Activated CD4-positive, alpha-beta memory T cell treated with anti-CD3 and anti-CD28 coated beads, Interleukin-2, amount 10 ng/mL, durations not matched to agents 7 days and 5 days (primary cell): ENCODE measurements at regions not wholly inside any gene's neighbourhood (a gene's known extent, or its start where the extent isn't known, plus 50 kb on each side); places are given as distances from the start of the nearest gene placed in this dataset.

Source experiments
- CTCF ChIA-PET: fragments of 350-600 bp; sonication (Branson Sonifier 250); formaldehyde crosslinking; loops from one replicate; lab custom pipeline; 2021; ENCODE audit warnings: antibody characterized with exemption, inconsistent platforms; lab: Charles Lee
- POLR2A ChIA-PET: fragments of 350-600 bp; sonication (Branson Sonifier 250); formaldehyde crosslinking; loops from one replicate; lab custom pipeline; 2021; ENCODE audit warnings: antibody characterized with exemption; lab: Charles Lee
- DNase-seq: peaks from one replicate; pipeline ENCODE4 v3.0.0-alpha.2; 2020
- H3K27ac Mint-ChIP-seq: one replicate; pipeline ENCODE4 v1.8.0; 2021; ENCODE audit warnings: mild to moderate bottlenecking, mixed read lengths
- H3K27me3 Mint-ChIP-seq: one replicate; pipeline ENCODE4 v1.8.0; 2021; ENCODE audit warnings: mixed read lengths
- H3K36me3 Mint-ChIP-seq: one replicate; pipeline ENCODE4 v1.8.0; 2021; ENCODE audit warnings: low read depth, mixed read lengths
- H3K4me1 Mint-ChIP-seq: one replicate; pipeline ENCODE4 v1.8.0; 2021; ENCODE audit warnings: mixed read lengths
- H3K4me3 Mint-ChIP-seq: one replicate; pipeline ENCODE4 v1.8.0; 2021; ENCODE audit warnings: mild to moderate bottlenecking, mixed read lengths
- H3K9me3 Mint-ChIP-seq: one replicate; pipeline ENCODE4 v1.8.0; 2021; ENCODE audit warnings: mixed read lengths

DNA sequence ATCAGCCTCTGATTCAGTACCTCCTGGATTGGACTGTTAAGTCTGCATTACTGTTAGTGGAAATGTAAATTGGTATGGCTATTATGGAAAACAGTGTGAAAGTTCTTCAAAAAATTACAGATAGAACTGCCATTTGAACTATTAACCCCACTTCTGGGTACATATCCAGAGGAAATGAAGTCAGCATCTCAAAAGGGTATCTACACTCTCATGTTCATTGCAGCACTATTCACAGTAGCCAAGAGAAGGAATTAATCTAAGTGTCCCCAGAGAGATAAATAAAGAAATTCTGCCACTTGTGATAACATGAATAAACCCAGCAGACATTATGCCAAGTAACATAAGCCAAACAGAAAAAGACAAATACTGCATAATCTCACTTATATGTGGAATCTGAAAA, 676.0 kb downstream of the PLA2G4A start:
- H3K4me3 Mint-ChIP-seq = no peak overlapping the region
- ChIA-PET CTCF (no interaction called here), POLR2A (no interaction called here)
- no peak overlapping the region for H3K27ac Mint-ChIP-seq
- no peak for DNase-seq
- H3K36me3 Mint-ChIP-seq = no peaks in the 10 kb centered on the region
- no peaks in the 10 kb centered on the region for H3K27me3 Mint-ChIP-seq
- H3K9me3 Mint-ChIP-seq = peaks cover 3% of the 10 kb centered on the region
- H3K4me1 Mint-ChIP-seq = no peaks in the 10 kb centered on the region

DNA sequence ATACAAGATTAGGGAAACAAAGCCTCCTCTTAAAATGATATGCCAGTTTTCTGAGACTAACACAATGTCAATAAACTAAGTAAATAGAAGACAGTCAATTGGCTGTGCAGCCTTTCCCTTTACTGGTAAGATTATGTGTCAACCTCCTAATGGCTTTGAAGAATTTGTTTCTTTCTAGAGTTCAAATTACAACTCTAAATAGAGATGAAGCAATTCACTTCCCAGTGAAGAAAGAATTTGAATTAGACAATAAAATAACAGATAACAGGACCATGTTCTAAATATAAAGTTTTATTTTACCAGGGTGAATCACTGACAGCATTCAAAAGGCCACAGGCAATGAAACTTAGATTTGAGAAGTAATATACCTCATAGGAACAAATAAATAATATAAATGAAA, 680.3 kb downstream of the PLA2G4A start:
- peaks cover 8% of the 10 kb centered on the region for H3K9me3 Mint-ChIP-seq
- H3K36me3 Mint-ChIP-seq = no peaks in the 10 kb centered on the region
- POLR2A ChIA-PET = no interaction called here
- no peaks in the 10 kb centered on the region for H3K27me3 Mint-ChIP-seq
- no peak overlapping the region for H3K4me3 Mint-ChIP-seq
- no peak for DNase-seq
- no peak overlapping the region for H3K27ac Mint-ChIP-seq
- CTCF ChIA-PET = no interaction called here
- H3K4me1 Mint-ChIP-seq = no peaks in the 10 kb centered on the region

DNA sequence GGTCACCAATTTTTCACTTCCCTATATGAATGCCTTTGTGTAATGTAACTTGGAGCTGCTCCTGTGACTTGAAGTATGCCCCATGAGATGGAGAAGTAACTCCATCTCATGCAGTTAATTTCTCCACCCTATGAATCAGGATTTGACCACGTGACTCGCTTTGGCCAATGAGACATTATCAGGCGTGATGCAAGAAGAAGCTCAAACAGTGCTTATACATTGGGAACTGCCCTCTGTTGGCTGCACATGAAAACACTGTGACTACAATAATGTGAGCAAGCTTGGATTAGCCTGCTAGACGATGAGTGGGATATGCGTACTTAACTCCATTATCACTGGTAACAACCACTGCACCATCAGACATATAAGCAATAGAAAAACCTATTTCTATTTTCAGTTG, 684.4 kb downstream of the PLA2G4A start:
- H3K36me3 Mint-ChIP-seq = no peaks in the 10 kb centered on the region
- no peak for DNase-seq
- no peaks in the 10 kb centered on the region for H3K4me1 Mint-ChIP-seq
- H3K27ac Mint-ChIP-seq = no peak overlapping the region
- peaks cover 14% of the 10 kb centered on the region for H3K9me3 Mint-ChIP-seq
- POLR2A ChIA-PET = no interaction called here
- no peak overlapping the region for H3K4me3 Mint-ChIP-seq
- CTCF ChIA-PET = no interaction called here
- no peaks in the 10 kb centered on the region for H3K27me3 Mint-ChIP-seq

DNA sequence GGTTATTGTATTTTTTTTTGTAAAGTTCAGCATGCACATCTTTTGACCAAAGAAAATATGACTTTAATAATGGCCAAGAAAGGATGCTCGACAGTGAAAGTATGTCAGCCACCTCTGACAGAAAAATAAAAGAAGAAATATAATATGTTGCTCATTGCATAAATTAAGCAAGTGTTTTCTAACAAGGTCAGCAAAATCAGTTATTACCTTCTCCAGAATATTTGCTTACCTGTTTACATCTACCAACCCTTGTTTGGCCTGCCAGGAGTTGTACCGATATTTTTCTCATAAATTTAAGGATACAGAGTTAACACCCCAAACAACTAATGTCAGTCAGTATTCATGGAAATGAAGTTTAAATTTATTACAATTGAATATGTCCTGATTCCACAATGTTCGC, 685.4 kb downstream of the PLA2G4A start:
- Mint-ChIP-seq H3K9me3 (peaks cover 14% of the 10 kb centered on the region), H3K27ac (no peak overlapping the region), H3K4me1 (no peaks in the 10 kb centered on the region), H3K27me3 (no peaks in the 10 kb centered on the region), H3K36me3 (no peaks in the 10 kb centered on the region), H3K4me3 (no peak overlapping the region)
- CTCF ChIA-PET = no interaction called here
- DNase-seq = no peak
- POLR2A ChIA-PET = no interaction called here

DNA sequence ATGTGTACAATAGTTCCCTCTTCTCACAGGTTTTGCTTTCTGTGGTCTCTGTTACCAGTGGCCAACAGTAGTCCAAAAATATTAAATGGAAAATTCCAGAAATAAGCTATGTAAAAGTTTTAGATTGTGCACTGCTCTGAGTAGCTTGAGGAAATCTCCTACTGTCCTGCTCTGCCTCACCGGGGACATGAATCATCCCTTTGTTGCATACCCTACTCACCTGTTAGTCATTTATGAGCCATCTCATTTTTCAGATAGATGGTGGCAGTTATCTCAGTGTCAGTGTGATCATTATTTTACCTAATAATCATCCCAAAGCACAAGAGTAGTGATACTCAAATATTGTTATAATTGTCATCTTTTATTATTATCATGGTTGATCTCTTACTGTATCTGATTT, 688.1 kb downstream of the PLA2G4A start:
- ChIA-PET CTCF (no interaction called here), POLR2A (no interaction called here)
- Mint-ChIP-seq H3K27ac (no peak overlapping the region), H3K4me3 (no peak overlapping the region), H3K4me1 (no peaks in the 10 kb centered on the region), H3K27me3 (no peaks in the 10 kb centered on the region), H3K36me3 (no peaks in the 10 kb centered on the region), H3K9me3 (peaks cover 11% of the 10 kb centered on the region)
- DNase-seq = no peak

DNA sequence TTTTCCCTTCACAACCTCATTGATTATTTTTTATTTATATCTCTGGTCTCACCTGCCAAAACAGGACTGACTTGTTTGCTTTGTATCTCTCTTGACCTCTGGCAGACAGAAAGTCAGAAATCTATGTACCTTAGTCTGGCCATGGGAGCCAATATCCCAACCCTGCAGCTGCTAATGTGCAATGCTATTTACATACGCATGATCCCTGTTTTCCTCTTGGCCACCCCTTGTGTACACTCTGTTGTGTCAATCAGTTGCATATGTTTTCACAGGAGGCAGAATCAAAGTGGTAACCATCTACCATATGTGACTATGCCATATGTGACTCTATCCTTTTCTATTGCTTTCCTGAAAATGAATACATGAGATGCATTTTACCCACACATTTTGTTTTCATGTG, 688.8 kb downstream of the PLA2G4A start:
- DNase-seq = no peak
- Mint-ChIP-seq H3K36me3 (no peaks in the 10 kb centered on the region), H3K4me3 (no peak overlapping the region), H3K4me1 (no peaks in the 10 kb centered on the region), H3K27me3 (no peaks in the 10 kb centered on the region), H3K9me3 (peaks cover 11% of the 10 kb centered on the region), H3K27ac (no peak overlapping the region)
- POLR2A ChIA-PET = no interaction called here
- CTCF ChIA-PET = no interaction called here

DNA sequence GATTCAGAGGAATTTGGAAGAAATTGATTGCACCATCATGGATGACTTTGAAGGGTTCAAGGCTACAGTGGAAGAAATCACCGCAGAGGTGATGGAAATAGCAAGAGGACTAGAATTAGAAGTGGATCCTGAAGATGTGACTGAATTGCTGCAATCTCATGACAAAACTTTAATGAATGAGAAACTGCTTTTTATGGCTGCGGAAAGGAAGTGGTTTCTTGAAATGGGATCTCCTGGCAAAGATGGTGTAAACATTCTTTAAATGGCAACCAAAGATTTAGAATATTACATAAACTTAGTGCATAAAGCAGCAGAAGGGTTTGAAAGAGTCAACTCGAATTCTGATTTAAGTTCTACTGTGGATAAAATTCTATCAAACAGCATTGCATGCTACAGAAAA, 698.6 kb downstream of the PLA2G4A start:
- H3K36me3 Mint-ChIP-seq = no peaks in the 10 kb centered on the region
- H3K9me3 Mint-ChIP-seq = no peaks in the 10 kb centered on the region
- no peak overlapping the region for H3K27ac Mint-ChIP-seq
- H3K27me3 Mint-ChIP-seq = no peaks in the 10 kb centered on the region
- ChIA-PET CTCF (no interaction called here), POLR2A (no interaction called here)
- no peaks in the 10 kb centered on the region for H3K4me1 Mint-ChIP-seq
- no peak for DNase-seq
- H3K4me3 Mint-ChIP-seq = no peak overlapping the region

DNA sequence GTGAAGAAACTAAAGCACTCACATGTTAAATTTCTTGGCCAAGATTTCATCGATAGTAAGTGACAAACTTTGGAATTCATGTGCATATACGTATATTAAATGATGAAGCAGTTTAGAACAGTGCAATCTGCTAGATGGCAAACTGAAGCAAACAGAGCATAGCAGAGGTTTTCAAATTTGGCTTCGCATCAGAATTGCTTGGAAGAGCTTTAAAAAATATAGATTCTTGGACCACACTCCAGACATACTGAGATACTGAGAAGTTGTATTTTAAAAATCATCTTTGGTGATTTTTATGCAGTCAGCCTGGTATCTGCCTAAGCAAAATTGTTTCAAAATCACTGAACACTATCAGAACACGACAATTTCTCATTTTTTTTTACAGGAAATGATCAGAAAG, 709.2 kb downstream of the PLA2G4A start:
- Mint-ChIP-seq H3K4me3 (no peak overlapping the region), H3K27me3 (no peaks in the 10 kb centered on the region), H3K4me1 (no peaks in the 10 kb centered on the region), H3K36me3 (no peaks in the 10 kb centered on the region), H3K9me3 (peaks cover 3% of the 10 kb centered on the region), H3K27ac (no peak overlapping the region)
- no peak for DNase-seq
- POLR2A ChIA-PET = no interaction called here
- CTCF ChIA-PET = no interaction called here

DNA sequence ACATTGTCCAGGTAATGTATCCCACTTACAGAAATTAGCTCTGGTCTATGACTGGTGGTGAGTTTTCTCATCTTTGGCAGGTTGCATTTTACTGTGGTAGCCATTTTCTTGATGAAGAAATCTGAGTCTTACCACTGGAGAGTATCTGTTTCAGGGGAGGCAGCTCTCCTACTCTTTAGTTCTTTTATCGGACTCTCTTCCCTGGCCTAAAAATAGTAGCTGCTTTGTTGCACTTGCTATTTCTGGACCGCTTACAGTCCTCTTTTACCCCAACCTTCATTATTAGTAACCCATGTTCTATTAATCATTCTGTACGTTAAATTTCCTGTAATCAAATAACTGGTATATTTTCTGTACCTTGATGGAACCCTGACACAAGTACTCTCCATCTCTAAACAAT, 720.8 kb downstream of the PLA2G4A start:
- ChIA-PET CTCF (no interaction called here), POLR2A (no interaction called here)
- Mint-ChIP-seq H3K9me3 (peaks cover 2% of the 10 kb centered on the region), H3K4me1 (no peaks in the 10 kb centered on the region), H3K4me3 (no peak overlapping the region), H3K27me3 (no peaks in the 10 kb centered on the region), H3K36me3 (no peaks in the 10 kb centered on the region), H3K27ac (no peak overlapping the region)
- no peak for DNase-seq

DNA sequence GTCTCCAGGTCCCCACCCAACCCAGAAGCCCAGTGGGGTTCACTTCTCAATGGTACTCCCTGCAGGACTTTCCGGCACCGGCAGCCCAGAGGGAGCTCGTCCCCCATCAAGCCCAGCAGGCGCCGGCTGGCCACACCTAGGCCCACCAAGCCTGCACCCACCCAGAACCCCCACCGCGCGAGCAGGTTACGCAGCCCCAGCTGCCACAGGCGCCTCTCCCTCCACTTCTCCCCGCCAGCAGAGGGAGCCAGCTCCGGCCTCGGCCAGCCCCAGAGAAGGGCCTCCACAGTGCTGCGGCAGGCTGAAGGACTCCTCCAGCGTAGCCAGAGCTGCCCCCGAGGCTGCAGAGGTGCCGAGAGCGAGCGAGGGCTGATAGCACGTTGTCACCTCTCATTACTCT, 722.3 kb downstream of the PLA2G4A start:
- CTCF ChIA-PET = no interaction called here
- Mint-ChIP-seq H3K4me1 (no peaks in the 10 kb centered on the region), H3K4me3 (no peak overlapping the region), H3K27me3 (no peaks in the 10 kb centered on the region), H3K27ac (no peak overlapping the region), H3K36me3 (no peaks in the 10 kb centered on the region), H3K9me3 (peaks cover 4% of the 10 kb centered on the region)
- POLR2A ChIA-PET = no interaction called here
- DNase-seq = no peak

DNA sequence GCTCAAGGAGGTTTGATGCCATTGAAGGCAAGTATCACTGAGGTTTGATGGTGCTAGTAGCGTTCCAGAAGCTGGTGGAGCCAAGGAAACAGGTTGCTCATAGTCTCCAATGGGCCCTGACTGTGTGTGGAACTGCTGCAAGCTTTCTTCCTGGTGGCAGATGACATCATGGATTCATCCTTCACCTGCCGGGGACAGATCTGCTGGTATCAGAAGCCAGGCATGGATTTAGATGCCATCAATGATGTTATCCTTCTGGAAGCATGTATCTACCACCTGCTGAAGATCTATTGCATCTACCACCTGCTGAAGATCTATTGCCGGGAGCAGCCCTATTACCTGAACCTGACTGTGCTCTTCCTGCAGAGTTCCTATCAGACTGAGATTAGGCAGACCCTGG, 734.4 kb downstream of the PLA2G4A start:
- Mint-ChIP-seq H3K9me3 (no peaks in the 10 kb centered on the region), H3K4me3 (no peak overlapping the region), H3K36me3 (no peaks in the 10 kb centered on the region), H3K27me3 (no peaks in the 10 kb centered on the region), H3K27ac (no peak overlapping the region), H3K4me1 (no peaks in the 10 kb centered on the region)
- ChIA-PET CTCF (no interaction called here), POLR2A (no interaction called here)
- no peak for DNase-seq

DNA sequence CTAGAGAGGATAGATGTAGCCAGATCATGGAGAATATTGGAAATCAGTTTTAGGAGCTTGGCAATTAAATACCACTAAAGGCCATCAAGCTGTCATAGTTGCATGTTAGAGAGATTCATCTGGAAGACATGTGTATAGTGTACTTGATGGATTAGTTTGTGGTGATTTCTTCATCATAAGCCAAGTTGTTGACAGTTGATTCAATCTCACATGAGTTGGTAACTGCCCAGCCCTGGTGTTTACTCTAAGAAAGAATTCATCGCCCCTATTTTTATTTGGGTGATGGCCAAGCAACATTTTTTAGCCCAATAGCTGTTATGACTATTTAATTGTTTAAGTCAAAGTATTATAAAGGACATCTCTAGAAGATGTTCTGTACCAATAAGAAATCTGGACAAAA, 737.6 kb downstream of the PLA2G4A start:
- CTCF ChIA-PET = no interaction called here
- Mint-ChIP-seq H3K27ac (no peak overlapping the region), H3K9me3 (no peaks in the 10 kb centered on the region), H3K4me1 (no peaks in the 10 kb centered on the region), H3K36me3 (no peaks in the 10 kb centered on the region), H3K27me3 (no peaks in the 10 kb centered on the region), H3K4me3 (no peak overlapping the region)
- DNase-seq = no peak
- POLR2A ChIA-PET = no interaction called here

DNA sequence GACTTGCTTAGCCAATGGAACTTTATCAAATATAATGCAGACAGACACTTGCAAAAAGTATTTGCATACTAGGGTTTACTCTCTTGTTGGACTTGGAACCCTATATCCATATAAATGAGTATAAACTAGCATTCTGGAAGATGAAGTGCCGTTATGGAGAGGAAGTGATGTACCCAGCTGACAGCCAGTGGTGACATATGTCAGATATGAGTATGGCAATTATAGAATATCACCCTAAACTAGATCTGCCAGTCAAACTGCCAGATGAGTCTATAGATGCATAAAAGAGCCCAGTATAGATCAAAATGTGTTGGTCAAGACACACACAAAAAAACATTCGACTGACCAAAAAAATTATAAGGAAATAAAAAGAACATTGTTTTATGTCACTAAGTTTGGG, 739.3 kb downstream of the PLA2G4A start:
- CTCF ChIA-PET = no interaction called here
- Mint-ChIP-seq H3K27me3 (no peaks in the 10 kb centered on the region), H3K9me3 (no peaks in the 10 kb centered on the region), H3K4me1 (no peaks in the 10 kb centered on the region), H3K27ac (no peak overlapping the region), H3K36me3 (no peaks in the 10 kb centered on the region), H3K4me3 (no peak overlapping the region)
- no peak for DNase-seq
- POLR2A ChIA-PET = interaction anchor here (0.6 kb wide), 1 partner anchor 103 kb away, joined by 3 read pairs; no protein-coding TSS in a partner anchor

DNA sequence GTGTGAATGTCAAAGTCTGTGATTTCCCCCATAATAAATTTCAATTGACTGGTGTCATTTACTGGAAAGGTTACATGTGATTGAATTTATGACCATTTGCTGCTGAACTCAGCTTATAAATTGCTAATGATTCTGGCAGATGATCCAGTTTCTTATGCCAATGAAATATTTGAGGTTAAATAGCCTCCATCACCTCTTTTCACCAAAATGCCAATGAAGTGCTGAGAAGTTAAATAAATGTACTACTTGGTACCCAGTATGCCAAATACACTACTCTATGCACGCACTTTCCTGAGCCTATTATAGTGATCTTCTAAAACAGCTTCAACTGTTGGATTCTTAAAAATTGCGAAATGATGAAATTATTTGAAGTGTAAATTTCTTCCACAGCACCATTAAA, 741.4 kb downstream of the PLA2G4A start:
- Mint-ChIP-seq H3K9me3 (no peaks in the 10 kb centered on the region), H3K27ac (no peak overlapping the region), H3K36me3 (no peaks in the 10 kb centered on the region), H3K27me3 (no peaks in the 10 kb centered on the region), H3K4me3 (no peak overlapping the region), H3K4me1 (no peaks in the 10 kb centered on the region)
- CTCF ChIA-PET = no interaction called here
- POLR2A ChIA-PET = no interaction called here
- no peak for DNase-seq

DNA sequence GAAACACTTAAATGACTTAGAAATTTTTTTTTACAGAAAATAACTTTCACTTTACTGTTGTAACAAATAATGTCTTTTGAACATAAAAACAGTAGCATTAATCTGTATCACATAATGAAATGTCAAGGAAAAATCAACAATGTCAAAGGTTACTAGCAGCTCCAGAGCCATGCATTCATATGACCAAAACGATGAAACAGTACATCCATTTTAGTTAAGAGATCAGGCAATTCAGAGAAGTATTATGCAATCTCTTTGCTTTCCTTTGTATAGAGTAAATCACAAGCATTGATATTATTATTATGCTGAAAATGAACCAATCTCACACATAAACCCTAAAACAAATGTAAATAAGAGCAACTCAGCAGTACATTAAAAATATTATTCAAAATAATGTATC, 748.9 kb downstream of the PLA2G4A start:
- Mint-ChIP-seq H3K9me3 (peaks cover 4% of the 10 kb centered on the region), H3K4me1 (no peaks in the 10 kb centered on the region), H3K27me3 (no peaks in the 10 kb centered on the region), H3K4me3 (no peak overlapping the region), H3K27ac (no peak overlapping the region), H3K36me3 (no peaks in the 10 kb centered on the region)
- ChIA-PET POLR2A (no interaction called here), CTCF (no interaction called here)
- no peak for DNase-seq
